ENCODE measurements at regions not wholly inside any gene's neighbourhood (a gene's known extent, or its start where the extent isn't known, plus 50 kb on each side); places are given as distances from the start of the nearest gene placed in this dataset.

- TF ChIP-seq CTCF (conservative IDR thresholded peaks at IDR 0.05) (no peak), ZFX (IDR thresholded peaks at IDR 0.05) (no peak)
Observed at GRCh38 chr10:28993861-28994260, 295.0 kb upstream of the LYZL1 start.
